GM19025 (cell line): ENCODE measurements at regions not wholly inside any gene's neighbourhood (a gene's known extent, or its start where the extent isn't known, plus 50 kb on each side); places are given as distances from the start of the nearest gene placed in this dataset.
A peak's percentile ranks its signal among the peaks of the same experiment; 100 is the strongest.

Source experiments
- ATAC-seq: cut with Tn5 transposase; IDR thresholded peaks from one replicate; pipeline ENCODE4 v1.9.1; 2021; ENCODE audit warnings: mild to moderate bottlenecking, low read depth, moderate library complexity; ENCODE audit not compliant: unreplicated experiment

DNA sequence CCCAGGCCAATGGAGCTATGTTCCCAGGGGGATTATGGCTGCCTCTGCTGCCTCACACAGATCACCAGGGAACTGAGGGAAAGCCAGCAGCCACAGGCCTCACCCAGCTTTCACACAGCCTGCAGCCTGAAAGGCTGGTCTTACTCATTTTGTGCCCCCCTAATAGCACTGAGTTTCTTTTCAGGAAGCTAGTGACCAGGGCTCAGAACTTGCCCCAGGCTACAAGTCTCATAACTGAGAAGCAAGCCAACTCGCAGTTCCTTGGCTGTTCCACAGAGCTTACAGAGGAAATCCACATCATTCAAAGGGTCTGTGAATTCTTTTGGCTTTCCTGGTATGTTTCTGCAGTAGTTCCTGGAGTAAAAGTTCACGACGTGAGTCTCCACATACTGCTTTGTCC, 524.8 kb upstream of the GJE1 start:
- no peak for ATAC-seq

DNA sequence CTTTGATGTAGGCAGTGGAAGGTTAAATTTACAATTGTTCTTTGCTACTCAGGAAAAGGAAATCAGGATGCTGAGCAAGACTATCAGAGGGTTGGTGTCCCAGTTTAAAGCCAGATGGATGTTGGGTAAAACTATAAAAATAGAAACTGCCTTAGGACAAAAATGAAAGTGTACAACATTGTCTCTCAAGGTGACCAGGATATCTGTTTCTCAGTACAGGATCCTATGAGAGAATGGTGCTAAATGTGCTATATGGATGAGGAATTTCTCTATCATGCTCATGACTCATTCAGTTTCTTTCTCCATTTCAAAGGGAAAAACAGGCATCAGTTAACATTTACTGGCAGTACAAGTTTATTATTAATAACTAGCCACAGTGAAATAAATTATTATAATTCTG, 534.2 kb upstream of the GJE1 start:
- ATAC-seq, result no peak

DNA sequence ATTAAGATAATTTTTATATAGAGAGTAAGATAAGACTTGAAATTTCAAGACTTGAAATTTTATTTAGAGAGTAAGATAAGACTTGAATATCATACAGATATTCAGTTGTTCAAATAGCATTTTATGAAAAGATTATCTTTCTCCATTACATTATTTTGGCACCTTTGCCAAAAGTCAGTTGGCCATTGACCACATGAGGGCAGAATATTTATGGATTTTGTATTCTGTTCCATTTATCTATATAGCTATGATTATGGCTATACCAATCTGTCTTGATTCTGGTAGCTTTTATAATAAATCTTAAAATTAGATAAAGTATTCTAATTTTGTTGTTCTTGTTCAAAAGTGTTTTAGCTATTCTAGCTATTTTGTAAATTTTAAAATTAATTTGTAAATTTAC, 537.9 kb upstream of the GJE1 start:
- no peak for ATAC-seq

DNA sequence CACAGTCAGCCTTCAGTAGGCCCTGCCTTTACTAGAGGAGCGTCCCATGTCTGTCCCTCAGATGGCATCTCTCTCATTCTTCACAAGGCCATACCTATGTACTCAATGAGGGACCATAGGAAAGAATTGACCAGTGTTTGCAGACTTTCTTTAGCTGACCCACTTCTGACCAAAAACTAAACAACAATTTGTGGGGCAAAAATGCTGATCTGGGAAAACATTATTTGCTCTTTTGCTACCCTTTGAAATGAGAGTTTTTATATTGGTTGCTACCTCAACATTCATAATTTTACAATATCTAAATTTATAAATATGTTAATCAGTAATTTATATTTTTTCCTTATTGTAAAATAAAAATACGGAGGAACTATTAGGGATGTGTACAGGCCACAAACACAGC, 539.4 kb upstream of the GJE1 start:
- no peak for ATAC-seq

DNA sequence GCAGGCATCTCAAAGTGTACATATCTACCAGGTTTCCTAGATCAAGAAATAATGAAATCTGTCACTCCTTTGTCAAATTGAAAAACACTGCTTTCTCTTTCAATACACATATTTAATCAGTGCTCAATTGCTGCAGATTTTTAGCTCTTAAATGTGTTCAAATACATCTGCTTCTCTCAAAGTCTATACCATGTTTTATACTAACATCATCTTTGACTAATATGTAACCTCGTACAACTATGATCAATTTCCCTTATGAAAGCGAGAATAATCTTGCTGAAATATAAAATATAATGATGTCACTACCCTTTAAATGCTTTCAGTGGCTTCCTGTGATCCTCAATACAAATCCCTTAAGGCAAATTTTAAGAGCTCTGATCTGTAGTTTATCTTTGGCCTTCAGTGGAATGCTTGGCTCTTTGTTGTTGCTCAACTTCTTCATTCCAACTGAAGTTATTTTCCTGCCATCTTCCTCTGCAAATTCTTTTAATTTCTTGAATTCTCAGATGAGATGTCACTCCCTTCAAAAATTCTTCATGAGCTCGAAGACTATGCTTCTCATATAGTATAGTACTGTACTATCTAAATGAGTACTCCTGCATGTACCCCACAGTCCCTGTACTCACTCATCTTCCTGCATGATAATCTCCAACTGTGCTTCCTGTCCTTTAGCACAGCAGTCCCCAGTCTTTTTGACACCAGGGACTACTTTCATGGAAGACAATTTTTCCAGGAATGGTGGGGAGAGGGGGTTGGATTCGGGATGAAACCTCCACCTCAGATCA, 545.1 kb upstream of the GJE1 start:
- no peak for ATAC-seq

DNA sequence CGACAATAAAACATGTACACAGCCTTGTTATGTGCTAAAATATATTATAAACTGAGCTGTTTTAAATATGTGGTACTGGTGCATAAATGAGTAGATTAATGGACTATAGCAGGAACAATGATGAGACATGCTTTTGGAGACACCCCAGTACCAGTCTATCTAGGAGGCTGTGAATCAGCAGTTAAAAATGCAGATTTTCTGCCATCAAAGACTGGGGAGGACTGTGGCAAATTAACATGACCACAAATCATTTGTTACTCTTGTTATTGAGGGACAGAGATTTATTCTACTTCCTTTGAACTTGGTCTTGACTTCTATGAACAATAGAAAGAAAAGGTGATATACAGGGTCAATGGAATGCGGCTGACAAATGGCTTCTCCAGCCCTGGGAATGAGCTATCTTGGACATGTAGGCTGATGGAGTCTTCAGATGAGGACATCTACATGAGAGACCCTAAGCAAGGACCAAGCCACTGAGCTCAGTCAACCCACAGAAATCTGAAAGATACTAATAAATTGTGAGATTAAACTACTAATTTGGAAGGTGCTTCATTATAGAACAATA, 551.7 kb upstream of the GJE1 start:
- ATAC-seq, result no peak

DNA sequence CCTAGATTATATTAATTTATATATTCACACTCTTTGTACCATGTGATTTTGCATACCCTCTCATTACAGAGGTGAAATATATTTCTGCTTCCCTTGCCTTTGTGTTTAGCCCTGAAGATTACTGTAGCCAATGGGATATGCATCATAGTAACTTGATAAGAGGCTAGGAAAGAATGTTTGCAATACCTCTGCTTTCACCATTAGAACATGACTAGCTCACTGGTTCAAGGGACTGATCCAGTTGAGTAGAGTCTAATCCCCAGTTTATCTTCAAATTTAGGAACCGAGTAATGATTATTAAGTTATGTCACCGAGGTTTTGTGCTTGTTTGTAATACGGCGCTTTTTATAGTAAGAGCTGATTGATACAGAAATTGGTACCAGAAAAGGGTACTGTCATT, 552.6 kb upstream of the GJE1 start:
- ATAC-seq, result no peak

DNA sequence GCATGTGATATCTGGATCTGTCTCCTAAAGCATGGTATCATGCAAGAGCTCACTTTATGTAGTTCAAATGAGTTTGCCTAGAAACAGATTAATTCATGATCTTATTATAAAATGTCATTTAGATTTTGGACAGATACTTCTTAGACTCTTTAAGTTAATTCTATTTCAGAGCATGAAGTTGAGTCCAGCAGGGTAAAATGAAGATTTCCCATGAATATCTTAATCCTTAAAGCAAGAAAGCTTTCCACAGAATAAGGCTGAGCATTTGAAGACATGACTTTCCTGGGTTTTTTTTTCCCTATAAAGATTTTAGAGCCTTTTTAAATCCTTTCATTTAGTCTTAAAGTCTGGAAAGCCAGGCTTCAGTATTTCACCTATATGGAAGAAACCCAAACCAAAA, 556.0 kb upstream of the GJE1 start:
- ATAC-seq, result no peak

DNA sequence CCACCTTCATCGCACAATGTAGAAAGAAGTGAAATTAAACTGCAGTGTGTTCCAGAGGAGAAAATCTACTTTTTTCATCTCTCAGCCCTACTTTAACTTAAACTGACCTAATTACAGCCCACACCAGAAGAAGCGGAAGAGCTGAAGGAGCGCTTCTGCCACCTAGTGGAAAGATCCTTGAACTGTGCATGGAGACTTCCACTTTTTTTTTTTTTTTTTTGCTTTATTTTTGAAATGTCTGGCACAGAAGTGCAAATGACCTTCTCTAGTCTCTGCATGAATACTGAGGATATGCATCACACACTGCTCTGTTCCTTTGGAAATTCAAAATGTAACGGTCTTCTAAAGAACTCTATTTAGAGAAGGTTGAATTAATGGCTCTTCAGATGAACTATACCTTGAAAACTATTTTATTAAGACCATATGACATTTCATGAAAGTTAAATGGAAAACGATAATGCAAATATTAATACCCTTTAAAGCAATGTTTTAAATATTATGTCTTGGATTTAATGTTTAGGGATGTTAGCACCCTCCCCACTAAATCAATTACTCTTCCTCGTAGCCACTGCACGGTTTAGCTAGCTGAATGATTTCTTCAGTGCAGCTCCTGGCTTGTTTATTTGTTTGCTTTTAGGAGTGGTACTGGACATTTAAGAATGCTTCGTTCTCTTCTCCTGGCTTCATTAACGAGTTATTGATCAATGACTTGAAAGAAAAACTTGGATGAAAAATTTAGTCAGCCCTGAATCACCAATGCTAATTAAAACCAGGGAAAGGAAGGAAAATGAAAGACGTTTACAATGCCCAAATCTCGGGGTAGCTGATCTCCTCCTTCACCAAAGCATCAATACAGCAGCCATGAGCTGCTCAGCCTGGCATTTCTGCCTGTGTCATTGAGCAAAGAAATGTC, 569.6 kb upstream of the GJE1 start:
- peak; percentile 85 for ATAC-seq

DNA sequence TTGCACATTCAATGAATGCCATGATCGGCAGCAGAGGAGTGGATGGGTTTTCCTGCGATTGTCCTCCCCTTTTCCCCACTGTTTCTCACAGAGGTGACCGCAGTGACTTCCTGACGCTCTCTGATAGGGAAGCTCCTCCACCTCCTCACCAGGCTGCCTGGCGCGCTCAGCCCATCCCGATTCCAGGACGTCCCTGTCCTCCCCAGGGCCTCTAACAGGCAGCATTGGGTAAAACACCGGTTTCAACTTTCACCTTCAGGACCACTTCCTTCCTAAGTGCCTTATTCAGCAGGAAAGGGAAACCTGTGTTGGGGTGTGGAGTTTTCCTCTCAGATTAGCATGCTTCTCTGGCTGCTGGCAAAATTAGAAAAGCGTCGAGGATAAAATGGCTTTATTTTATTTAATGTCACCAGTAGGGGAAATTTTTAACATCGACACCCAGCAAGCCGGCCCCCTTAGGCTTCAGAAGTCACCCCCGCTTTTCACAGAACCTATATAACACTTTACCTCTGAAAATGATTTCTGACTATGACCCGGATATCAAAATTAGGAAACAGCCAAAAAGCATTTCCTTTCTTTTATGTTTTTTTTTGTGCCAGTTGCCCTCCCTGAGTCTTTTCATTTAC, 570.4 kb upstream of the GJE1 start:
- peak; percentile 28 for ATAC-seq

DNA sequence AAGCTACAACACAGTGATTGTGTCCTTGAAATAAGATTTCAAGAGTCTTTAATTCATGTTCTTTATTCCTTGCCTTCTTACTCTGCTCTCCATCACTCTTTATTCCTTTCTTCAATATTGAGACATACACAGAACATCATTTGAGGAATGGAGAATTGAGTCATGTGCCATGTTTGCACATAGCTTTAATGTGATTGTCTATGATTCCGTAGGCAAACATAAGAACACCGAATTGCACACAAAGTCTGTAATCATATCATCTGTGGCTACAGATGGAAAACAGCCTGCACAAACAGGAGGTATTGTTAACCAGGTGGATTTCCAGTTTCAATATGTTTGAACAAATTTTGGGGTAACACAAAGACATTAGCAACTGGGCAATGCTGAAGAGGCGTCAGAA, 571.6 kb upstream of the GJE1 start:
- ATAC-seq, result no peak

DNA sequence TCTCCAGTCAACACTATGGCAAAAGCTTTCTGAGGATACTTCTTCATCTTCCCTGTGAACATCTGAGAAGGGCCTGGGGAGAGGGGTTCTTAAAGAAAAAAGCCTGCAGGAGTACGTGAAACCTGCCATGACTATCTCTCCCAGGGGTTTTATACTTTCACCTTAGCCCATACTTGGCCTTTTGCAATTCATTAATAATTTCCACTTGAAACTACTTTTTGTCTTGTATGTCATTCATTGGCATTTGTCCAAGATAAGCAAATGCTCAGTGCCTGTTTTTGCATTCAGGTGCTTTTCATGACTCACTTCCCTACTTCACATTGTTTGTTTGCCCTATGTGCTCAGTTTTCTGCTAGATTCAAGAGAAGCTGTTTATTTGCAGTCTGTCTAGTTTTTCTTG, 580.3 kb upstream of the GJE1 start:
- peak; percentile 85 for ATAC-seq

DNA sequence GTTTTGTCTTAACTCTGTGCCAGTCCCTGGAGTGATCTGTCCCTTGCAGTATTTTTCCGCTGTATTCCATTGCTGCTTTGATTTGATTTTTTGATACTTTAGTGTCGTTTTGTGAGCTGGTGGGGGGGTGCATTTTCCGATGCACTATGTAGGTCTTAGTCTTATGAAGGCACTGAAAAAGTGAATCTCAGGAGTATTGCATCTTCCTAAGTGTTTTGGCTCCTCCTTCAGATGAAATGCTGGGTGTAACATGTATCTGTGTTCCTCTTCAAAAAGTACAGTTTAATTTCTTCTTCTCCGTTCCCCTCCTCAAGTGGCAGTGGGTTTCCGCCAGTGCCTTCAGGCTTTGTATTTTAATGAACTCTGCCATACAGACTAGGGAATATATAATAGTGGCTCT, 580.7 kb upstream of the GJE1 start:
- no peak for ATAC-seq

DNA sequence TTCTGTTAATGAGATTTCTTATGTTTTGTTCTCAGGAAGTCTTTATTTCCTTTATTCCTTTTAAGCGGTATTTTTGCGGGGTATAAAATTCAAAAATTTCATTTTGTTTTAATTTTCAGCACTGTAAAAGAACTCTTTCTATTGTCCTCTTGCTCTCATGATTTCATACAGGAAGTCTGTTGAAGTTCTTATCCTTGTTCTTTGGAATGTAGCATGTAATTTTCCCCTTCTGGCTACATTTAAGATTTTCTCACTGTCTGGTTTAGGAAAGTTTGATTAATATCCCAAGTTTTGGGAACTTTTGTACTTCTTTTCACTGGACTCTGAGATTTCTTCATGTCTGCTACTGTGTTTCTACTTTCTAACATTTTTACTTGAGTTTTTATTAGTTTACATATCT, 581.4 kb upstream of the GJE1 start:
- no peak for ATAC-seq

DNA sequence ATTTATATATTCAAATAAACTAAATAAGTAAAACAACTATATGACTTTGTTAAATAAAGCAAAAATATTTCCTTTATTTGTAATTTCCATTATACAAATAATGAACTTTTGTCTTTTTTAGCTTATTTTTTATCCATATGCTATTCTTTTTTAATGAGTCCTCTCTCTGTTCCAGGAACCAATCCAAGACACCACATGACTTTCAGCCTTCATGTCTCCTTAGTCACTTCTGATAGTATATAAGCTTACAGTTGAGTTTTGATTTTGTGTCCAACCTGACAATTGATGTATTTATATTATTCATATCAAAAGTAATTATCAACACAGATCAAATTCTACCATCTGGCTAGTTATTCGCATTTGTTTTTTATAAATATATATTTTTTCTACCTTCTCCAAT, 582.3 kb upstream of the GJE1 start:
- ATAC-seq, result no peak

DNA sequence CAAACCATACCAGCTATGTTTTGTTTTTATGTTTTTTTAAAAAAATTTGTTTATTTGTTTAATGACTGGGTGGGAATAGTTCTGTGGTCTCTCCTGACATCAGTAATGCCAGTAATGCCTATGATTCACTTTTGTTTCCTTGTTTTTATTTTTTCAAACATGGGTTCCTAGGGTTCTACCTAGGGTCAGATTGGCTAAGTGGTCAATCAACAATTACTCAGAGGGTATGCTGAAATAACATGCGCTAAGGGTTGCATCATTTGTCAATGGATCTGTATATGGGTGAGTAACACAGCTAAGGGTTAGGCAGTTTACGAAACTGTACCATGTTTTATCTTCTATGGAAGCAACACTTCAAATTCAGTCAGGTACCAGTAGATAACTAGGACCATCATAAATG, 583.8 kb upstream of the GJE1 start:
- no peak for ATAC-seq

DNA sequence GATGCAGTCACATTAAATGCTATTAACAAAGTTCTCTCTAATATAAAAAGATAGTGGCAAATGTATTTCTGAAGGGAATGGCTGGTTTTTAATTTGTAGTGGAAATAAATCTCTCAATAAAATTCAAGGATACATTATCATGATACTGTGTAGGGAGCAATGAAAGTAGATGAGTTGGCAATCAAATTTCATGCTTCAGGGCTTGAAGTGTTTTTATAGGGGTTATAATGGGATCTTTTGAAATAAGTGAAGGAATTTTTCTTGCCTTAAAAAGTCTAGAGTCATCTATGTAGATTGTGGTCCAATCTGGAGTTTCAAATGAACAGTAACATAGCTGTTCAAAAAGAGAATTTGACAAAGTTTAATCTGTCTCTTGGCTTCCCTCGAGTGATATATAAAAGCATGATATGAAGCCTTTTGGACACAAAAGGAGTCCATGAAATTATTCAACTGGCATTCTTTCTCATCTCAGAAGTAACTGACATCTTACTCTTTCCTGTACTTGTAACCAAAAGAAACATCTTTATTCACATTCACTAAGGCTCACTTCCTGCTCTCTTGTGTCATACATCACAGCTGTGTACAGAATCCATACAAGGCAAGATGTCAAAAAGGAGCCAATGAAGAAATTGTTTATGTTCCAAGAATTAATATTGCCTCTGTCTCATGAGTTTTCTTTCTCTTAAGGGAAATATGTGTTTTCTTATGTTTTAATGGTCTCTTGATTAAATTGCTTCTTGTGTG, 591.0 kb upstream of the GJE1 start:
- ATAC-seq, result no peak

DNA sequence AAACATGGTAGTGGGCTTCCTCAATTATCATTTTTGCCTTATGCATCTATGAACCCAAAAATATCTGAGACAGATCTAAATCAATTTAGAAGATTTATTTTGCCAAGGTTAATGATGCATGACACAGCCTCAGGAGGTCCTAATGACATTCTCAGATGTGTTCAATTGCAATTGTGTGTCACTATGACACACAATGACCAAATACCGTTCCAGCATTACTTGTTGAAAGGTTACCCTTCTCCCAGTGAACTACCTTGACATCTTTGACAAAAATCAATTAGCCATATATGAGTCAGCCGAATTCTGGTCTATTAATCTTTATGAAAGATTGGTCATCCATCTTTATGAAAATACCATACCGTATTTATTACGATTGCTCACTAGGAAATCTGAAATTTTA, 592.5 kb upstream of the GJE1 start:
- ATAC-seq, result no peak

DNA sequence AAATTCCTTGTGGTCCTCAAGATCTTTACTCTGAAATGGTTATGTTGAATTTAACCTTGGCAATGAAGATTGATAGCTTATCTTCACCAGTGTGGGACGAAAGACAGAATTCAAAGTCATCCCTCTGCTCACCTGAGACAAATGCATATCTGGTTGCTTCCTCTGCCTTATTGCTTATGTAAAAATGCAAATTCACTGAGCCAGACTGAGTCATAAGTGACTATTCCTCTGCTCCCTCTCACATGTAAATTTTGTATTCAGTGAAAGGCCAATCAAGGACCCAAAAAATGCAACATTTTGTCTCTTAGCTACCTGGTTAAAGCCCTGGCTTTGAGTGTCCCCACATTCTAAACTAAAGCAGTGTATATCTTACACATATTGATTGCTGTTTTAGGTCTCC, 593.1 kb upstream of the GJE1 start:
- ATAC-seq, result no peak

DNA sequence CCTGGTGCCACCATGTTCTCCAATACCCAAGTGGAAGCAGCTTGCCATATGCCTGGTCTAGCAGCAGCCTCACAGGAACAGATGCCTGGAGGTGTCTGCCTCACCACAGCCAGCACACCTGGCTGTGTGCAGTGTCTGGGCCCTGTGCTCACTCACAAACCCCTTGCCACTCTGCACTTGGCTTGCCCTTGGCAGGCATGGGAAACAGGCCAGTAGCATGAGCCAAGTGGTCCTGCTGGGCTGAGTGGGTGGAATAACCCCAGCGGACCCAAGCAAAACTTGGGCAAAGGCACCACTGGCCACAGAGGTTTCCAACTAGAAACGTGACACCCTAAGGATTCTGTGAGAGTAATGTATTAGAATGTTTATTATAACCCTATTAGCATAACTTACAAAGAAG, 600.5 kb upstream of the GJE1 start:
- no peak for ATAC-seq
